HG03521 (cell line): ENCODE measurements at regions not wholly inside any gene's neighbourhood (a gene's known extent, or its start where the extent isn't known, plus 50 kb on each side); places are given as distances from the start of the nearest gene placed in this dataset.
"Not testable (repeated sequence)": the region's sequence is repeated elsewhere in the genome, so short reads cannot be mapped to it uniquely, and the experiment has no call there.

Source experiments
- ATAC-seq: cut with Tn5 transposase; IDR thresholded peaks from one replicate; pipeline ENCODE4 v1.9.1; 2021; ENCODE audit warnings: mild to moderate bottlenecking, moderate library complexity; ENCODE audit not compliant: unreplicated experiment

- ATAC-seq = no peak
Observed at GRCh38 chr11:23134627-23135026, 274.4 kb upstream of the CCDC179 start.

GRCh38 chr11:23138761-23139160 is 278.5 kb upstream of the CCDC179 start:
- no peak for ATAC-seq

GRCh38 chr11:23143022-23143421 is 282.7 kb upstream of the CCDC179 start:
- no peak for ATAC-seq

- ATAC-seq = no peak
Observed at GRCh38 chr11:23151819-23152218, 291.5 kb upstream of the CCDC179 start.

- ATAC-seq = no peak
Observed at GRCh38 chr11:23155503-23155902, 295.2 kb upstream of the CCDC179 start.

- ATAC-seq = no peak
Observed at GRCh38 chr11:23164022-23164421, 303.7 kb upstream of the CCDC179 start.

GRCh38 chr11:23166376-23166775 is 306.1 kb upstream of the CCDC179 start:
- no peak for ATAC-seq

- no peak for ATAC-seq
Observed at GRCh38 chr11:23179609-23180008, 319.3 kb upstream of the CCDC179 start.

- no peak for ATAC-seq
Observed at GRCh38 chr11:23181022-23181807, 320.9 kb upstream of the CCDC179 start.

- no peak for ATAC-seq
Observed at GRCh38 chr11:23192256-23192655, 332.0 kb upstream of the CCDC179 start.

GRCh38 chr11:23201936-23202522 is 341.8 kb upstream of the CCDC179 start:
- ATAC-seq = no peak

- ATAC-seq = no peak
Observed at GRCh38 chr11:23202611-23203010, 342.3 kb upstream of the CCDC179 start.

- no peak for ATAC-seq
Observed at GRCh38 chr11:23205156-23205871, 345.0 kb upstream of the CCDC179 start.

GRCh38 chr11:23206741-23207336 is 346.6 kb upstream of the CCDC179 start:
- ATAC-seq = no peak

- no peak for ATAC-seq
Observed at GRCh38 chr11:23211221-23211620, 350.9 kb upstream of the CCDC179 start.

GRCh38 chr11:23212807-23213206 is 352.5 kb upstream of the CCDC179 start:
- ATAC-seq = no peak

- no peak for ATAC-seq
Observed at GRCh38 chr11:23217072-23217471, 356.8 kb upstream of the CCDC179 start.

GRCh38 chr11:23220086-23220485 is 359.8 kb upstream of the CCDC179 start:
- not testable (repeated sequence) for ATAC-seq

- no peak for ATAC-seq
Observed at GRCh38 chr11:23221366-23221765, 361.1 kb upstream of the CCDC179 start.

GRCh38 chr11:23226331-23227077 is 366.2 kb upstream of the CCDC179 start:
- ATAC-seq = no peak

GRCh38 chr11:23227078-23227445 is 366.8 kb upstream of the CCDC179 start:
- no peak for ATAC-seq
